GM19372 (cell line): ENCODE measurements at regions not wholly inside any gene's neighbourhood (a gene's known extent, or its start where the extent isn't known, plus 50 kb on each side); places are given as distances from the start of the nearest gene placed in this dataset.
"Not testable (repeated sequence)": the region's sequence is repeated elsewhere in the genome, so short reads cannot be mapped to it uniquely, and the experiment has no call there.

Source experiments
- ATAC-seq: cut with Tn5 transposase; IDR thresholded peaks from one replicate; pipeline ENCODE4 v1.9.1; 2021; ENCODE audit warnings: mild to moderate bottlenecking, low read depth, moderate library complexity; ENCODE audit not compliant: unreplicated experiment

DNA sequence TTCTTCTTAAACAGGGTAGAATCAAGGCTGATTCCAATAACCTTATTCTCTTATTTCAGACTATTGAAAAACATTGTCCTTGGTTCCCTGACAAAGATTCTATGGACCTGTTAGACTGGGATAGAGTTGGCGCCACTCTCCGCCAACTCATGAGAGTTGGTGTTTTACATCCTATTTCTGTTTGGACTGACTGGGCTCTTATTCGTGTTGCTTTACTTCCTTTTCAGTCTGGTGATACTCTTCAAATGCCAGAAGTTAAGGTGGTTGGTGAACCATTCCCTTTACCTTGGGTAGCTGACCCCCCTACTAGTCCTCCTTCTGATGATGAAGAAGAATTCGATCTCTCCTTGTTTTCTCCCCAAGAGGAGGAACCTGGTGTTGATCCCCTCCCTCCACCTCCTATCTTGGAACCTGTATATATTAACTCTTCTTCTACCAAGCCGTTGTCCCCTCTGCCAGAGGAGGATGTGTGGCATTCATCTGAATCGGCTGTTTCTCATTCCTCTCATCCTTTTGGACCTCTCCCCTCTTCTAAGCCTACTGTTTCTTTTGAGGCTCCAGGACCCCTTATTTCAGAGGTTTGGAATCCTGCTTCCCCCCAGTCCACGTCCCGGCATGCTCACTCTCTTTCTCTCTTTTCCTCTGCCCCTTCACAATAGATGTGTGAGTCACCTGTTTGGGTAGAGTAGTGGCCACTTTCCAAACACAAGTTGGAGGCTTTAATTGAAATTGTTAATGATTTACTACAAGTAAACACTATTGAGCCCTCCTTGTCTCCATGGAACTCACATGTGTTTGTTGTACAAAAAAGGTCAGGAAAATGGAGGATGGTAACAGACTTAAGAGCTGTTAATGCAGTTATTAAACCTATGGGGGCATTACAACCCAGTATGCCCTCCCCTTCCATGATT lies 585.7 kb downstream of the NSUN3 start:
- not testable (repeated sequence) for ATAC-seq

GRCh38 chr3:94654096-94654495 lies 591.2 kb downstream of the NSUN3 start:
- no peak for ATAC-seq

- ATAC-seq, result no peak
Observed at GRCh38 chr3:94665922-94666321, 603.1 kb downstream of the NSUN3 start.

GRCh38 chr3:94671078-94671477 lies 608.2 kb downstream of the NSUN3 start:
- no peak for ATAC-seq

DNA sequence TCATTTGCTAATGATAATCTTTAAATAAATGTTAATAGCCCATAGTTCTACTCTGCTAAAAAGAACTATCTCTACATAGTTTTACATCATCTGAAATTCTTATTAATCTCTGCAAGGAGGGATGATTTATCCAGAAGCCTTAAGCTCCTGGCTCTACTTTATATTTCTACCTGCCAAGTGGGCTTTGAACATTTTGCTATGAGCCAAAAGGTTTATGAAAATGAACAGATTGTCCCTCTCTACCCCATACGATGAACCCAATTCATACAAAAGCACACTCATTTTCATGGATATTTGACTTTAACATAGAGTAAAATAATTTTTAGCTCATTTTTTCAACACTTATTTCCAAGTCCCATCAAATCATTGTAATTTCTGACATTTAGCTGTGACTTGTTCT lies 611.0 kb downstream of the NSUN3 start:
- no peak for ATAC-seq

GRCh38 chr3:94686208-94686607 lies 623.3 kb downstream of the NSUN3 start:
- ATAC-seq, result no peak

DNA sequence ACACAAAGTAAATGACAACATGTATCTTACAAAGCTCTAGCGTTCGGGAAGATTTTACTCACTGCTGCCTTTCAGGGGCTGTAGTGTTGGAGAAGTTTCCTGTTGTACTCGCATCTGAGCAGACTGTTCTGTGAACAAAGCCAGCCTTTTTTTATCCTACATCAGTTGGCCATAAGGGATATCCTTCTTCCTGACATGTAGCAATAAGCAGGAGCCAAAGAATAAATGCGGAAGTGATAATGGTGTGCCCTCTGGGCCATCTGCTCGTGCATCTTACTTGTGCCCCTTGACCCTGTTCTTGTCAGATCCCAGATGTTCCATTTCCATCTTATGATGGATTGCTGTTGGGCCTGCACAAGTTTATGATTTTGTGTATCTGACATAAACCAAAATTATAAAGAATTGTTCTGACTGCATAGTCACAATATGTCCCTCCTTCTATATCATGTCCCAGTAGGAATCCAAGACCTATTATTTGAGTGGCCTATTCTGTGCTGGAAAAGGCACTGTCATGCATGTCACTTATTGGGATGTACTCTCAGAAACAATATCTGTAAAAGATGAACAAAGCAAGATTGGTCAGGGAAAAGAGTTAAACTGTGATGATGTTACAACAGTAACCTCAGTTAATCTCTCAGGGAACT lies 631.3 kb downstream of the NSUN3 start:
- ATAC-seq, result no peak

GRCh38 chr3:94694894-94695293 lies 632.0 kb downstream of the NSUN3 start:
- no peak for ATAC-seq

DNA sequence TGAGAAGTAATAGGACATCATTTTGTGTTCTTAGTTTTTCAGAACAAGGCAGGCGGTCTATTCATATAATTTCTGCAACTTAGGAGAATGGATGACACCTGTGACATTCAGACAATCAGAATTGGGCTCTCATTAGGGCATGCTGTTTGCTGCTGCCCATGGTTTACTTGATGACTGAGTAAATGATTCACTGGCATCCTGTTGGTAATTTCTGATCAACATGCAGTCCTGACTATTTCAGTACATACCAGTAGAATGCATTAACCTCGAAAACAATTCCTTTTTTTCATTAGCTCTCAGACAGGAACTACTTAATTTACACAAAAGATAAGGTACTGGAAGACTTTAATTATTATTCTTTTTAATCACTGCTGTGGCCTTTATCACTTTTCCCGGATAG lies 641.6 kb downstream of the NSUN3 start:
- no peak for ATAC-seq

- no peak for ATAC-seq
Observed at GRCh38 chr3:94709249-94709902, 646.5 kb downstream of the NSUN3 start.

DNA sequence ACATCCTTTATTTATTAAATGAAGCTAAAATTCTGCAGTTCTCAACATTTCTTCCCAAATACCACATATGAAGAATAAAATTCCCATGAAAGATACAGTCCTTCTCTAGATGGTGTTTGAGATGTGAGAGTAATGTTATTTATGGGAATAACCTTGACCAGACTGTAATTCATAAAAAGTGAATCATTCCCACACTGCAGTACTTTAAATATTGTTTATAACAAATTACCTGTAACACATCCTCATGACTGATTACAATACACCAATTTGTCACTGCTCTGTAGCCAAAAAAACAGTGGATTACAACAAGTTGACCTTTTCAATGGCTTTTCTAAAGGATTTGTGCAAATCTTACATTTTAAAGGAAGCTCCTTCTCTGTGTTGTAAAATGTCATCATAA lies 651.3 kb downstream of the NSUN3 start:
- no peak for ATAC-seq

DNA sequence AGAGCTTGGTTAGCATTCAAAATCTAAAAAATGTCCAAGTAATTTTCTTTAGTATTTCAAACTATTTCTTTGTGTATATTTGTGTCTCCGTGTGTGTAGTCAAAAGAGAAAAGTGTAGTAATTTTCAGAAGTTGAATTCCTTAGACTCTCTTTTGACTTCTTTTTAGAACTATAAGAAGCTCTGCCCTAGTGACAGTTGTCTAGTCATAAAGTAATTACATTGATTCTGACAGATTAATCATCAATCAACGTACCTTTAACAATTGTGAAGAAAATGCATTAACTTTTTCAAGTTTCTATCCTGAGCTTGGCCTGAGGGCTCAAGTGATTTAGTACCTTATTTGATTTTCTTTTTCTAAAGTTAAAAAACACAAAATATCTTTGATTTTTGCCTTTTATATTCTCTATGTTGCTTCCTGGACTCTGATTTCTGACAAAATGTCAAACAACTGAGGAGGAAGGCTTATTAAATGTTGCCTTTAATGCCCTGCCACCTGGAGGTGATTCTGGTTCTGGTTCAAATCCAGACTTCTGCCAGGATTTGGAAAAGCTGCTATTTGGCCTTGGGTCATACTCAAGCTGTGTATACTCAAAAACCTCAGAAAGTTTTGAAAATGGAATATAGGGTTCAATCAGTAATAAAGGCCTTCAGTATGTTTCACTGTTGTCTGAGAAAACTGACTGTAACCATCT lies 653.6 kb downstream of the NSUN3 start:
- no peak for ATAC-seq

- no peak for ATAC-seq
Observed at GRCh38 chr3:94734206-94734605, 671.3 kb downstream of the NSUN3 start.

DNA sequence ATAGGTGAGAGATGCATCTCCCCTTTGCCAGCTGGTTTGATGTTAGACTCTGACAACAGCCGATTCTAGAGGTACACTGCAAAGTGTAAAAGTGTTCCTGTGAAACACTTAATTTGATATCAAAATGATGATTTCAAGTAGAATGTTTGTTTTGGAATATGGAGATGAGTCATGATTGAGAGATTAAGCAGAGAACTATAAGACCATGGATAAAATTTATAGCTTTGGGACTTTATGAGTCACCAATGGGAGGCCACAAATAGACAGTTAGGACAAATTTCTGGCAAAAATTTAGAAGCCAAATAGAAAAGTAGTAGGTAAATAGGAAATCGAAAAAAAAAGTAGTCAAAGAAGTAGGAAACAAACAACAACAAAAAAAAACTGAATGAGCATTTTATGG lies 672.5 kb downstream of the NSUN3 start:
- no peak for ATAC-seq

- ATAC-seq, result no peak
Observed at GRCh38 chr3:94737116-94737515, 674.3 kb downstream of the NSUN3 start.

DNA sequence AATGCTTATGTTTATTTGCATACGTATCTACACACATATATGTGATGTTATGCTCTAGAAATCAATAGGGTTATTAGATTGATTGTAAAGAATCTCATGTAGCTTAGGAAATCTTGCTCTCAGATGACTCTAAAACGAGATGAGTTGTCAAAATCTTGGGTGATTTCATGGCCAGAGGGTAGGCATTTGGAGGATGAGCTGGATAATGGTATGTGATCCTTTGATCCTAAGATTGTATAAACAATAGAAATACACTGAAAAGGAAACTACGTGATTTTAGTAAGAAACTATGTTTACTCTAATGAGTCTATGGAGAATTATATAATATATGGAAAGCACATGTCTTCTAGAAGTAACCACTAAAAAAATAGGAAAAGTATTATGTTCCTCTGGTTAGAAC lies 676.6 kb downstream of the NSUN3 start:
- ATAC-seq, result no peak

DNA sequence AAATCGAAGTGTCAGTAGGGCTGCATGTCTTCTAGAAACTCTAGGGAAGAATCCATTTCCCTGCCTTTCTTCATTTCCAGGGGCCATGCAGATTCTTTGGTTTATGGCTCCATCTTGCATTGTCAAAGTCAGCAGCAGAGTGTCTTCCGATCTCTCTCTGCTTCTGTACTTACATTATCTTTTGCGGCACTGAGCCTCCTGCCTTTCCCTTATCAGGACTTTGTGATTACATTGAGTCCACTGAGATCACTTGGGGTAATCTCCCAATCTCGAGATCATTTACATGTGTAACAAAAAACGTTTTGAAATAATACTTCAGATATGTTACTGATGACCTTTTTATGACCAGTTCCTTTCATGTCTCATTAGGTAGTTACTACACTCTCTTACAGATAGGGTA lies 695.9 kb downstream of the NSUN3 start:
- ATAC-seq, result no peak

DNA sequence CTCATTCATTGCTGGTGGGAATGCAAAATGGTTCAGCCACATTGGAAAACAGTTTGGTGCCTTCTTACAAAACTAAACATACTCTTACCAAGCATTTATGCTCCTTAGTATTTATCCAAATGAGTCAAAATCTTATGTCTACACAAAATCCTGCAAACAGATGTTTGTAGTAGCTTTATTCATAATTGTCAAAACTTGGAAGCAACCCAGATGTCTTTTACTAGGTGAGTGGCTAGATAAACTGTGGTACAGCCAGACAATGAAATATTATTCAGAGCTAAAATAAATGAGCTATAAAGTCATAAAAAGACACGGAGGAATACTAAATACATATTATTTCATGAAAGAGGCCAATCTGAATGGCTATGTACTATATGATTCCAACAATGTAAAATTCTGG lies 709.5 kb downstream of the NSUN3 start:
- no peak for ATAC-seq

GRCh38 chr3:94775746-94776145 lies 712.9 kb downstream of the NSUN3 start:
- ATAC-seq, result no peak

GRCh38 chr3:94776401-94776915 lies 713.6 kb downstream of the NSUN3 start:
- no peak for ATAC-seq

GRCh38 chr3:94778289-94778688 lies 715.4 kb downstream of the NSUN3 start:
- ATAC-seq, result no peak
